ENCODE measurements at regions not wholly inside any gene's neighbourhood (a gene's known extent, or its start where the extent isn't known, plus 50 kb on each side); places are given as distances from the start of the nearest gene placed in this dataset.

DNA sequence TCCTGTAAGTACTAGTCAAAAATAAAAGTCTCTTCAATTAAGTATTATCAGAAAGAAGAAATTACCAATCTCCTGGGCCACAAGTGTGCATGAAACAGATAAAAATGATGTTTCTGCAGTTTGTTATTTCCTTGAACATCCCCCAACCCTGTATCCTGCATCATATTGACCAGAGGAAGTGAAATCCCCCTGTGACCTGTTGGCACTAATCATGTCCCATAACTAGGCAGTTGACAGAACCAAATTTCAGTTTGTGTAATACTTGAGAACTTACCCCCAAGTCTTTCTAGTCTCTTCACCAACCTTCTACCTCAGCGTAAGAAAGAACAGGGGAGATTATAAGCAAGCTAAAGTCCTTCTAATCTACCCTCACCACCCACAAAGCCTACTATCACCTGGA, 368.2 kb upstream of the PDE4D start:
- TF ChIP-seq, protein P1, sequence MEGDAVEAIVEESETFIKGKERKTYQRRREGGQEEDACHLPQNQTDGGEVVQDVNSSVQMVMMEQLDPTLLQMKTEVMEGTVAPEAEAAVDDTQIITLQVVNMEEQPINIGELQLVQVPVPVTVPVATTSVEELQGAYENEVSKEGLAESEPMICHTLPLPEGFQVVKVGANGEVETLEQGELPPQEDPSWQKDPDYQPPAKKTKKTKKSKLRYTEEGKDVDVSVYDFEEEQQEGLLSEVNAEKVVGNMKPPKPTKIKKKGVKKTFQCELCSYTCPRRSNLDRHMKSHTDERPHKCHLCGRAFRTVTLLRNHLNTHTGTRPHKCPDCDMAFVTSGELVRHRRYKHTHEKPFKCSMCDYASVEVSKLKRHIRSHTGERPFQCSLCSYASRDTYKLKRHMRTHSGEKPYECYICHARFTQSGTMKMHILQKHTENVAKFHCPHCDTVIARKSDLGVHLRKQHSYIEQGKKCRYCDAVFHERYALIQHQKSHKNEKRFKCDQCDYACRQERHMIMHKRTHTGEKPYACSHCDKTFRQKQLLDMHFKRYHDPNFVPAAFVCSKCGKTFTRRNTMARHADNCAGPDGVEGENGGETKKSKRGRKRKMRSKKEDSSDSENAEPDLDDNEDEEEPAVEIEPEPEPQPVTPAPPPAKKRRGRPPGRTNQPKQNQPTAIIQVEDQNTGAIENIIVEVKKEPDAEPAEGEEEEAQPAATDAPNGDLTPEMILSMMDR (conservative IDR thresholded peaks at IDR 0.05; ENCODE audit: low read length) = no peak
- no peak for TF ChIP-seq EZH2phosphoT487 (IDR thresholded peaks at IDR 0.05; ENCODE audit: borderline replicate concordance)

All from Loucy (cell line).